ENCODE measurements at regions not wholly inside any gene's neighbourhood (a gene's known extent, or its start where the extent isn't known, plus 50 kb on each side); places are given as distances from the start of the nearest gene placed in this dataset.

DNA sequence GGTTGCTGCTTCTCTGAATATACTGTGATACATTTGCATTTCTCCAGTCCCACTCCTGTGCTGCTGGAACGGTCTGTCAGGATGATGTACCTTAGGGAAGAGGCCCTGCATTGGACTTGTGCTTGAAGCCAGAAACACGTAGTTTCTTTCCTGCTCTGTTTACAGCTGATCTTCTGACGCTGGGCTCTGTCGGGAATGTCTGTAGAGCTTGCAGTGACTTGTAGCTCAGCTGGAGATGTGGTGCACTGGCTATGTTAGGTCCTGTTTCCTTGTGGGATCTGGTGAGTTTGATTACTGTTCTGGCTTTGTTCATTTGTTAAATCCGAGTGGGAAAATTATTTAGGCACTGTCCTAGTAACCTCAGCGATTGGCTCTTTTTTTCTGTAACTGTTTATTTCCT lies 137.2 kb upstream of the WDR1 start:
- ChIA-PET CTCF (no interaction called here), POLR2A (ENCODE audit: unreplicated experiment) (no interaction called here)
- H3K9me1 ChIP-seq (ENCODE audit: insufficient read depth, low read length) = no peaks in the 10 kb centered on the region
- in situ Hi-C loops (cut with MboI; ENCODE audit: low sequenced_read_pairs) (no loop called here), intact Hi-C loops (cut with micrococcal nuclease) (no loop called here), dilution Hi-C loops (cut with HindIII; ENCODE audit: low sequenced_read_pairs, unreplicated experiment) (no loop called here)
- ATAC-seq (ENCODE audit: low read depth) (no peak), DNase-seq (no peak)
- no peak overlapping the region for H3K23ac ChIP-seq (ENCODE audit: low read depth, low read length)
- no peaks in the 10 kb centered on the region for H3K36me3 ChIP-seq (ENCODE audit: control insufficient read depth, insufficient read depth, low read length)
- no peak overlapping the region for H3K14ac ChIP-seq (replicated peaks; ENCODE audit: low read depth, low read length)
- no peak overlapping the region for H3K4me3 ChIP-seq (ENCODE audit: insufficient read depth, low read depth, low read length)
- no peak overlapping the region for H2BK5ac ChIP-seq (ENCODE audit: low read depth, low read length, poor library complexity, severe bottlenecking)
- no peaks in the 10 kb centered on the region for H3K27me3 ChIP-seq (ENCODE audit: control insufficient read depth, insufficient read depth, low read length)
- H3K4ac ChIP-seq (ENCODE audit: low read depth, low read length) = no peak overlapping the region
- H2AK5ac ChIP-seq (ENCODE audit: low read depth, low read length) = no peak overlapping the region
- no peak overlapping the region for H2AK9ac ChIP-seq (replicated peaks; ENCODE audit: low read depth, low read length, poor library complexity)
- WGBS, 2 experiments (ENCODE audit: extremely low coverage in 2 of 2, insufficient read length in 1 of 2) = 14% methylated on average over 3 of the region's 6 CpGs; no CpG with 5 or more reads in 1 of the 2 experiments
- H2AFZ ChIP-seq (replicated peaks; ENCODE audit: low read length, poor library complexity) = no peak overlapping the region
- TF ChIP-seq CTCF (conservative IDR thresholded peaks at IDR 0.05; ENCODE audit: low read depth, low read length) (no peak), MAFK (IDR thresholded peaks at IDR 0.05; ENCODE audit: low read depth, low read length) (no peak), MXI1 (IDR thresholded peaks at IDR 0.05; ENCODE audit: borderline replicate concordance, low read depth, low read length) (no peak), RCOR1 (IDR thresholded peaks at IDR 0.05; ENCODE audit: insufficient replicate concordance, low read length) (no peak), CHD1 (IDR thresholded peaks at IDR 0.05; ENCODE audit: low read depth, low read length) (no peak), SMC3 (IDR thresholded peaks at IDR 0.05; ENCODE audit: low read depth, low read length) (no peak), NFE2L2 (IDR thresholded peaks at IDR 0.05; ENCODE audit: low read depth, low read length) (no peak), MAZ (IDR thresholded peaks at IDR 0.05; ENCODE audit: borderline replicate concordance, low read depth, low read length) (no peak), CEBPB (IDR thresholded peaks at IDR 0.05; ENCODE audit: low read depth, low read length) (no peak), BHLHE40 (IDR thresholded peaks at IDR 0.05; ENCODE audit: low read depth, low read length) (no peak)
- TF ChIP-seq, protein P1, sequence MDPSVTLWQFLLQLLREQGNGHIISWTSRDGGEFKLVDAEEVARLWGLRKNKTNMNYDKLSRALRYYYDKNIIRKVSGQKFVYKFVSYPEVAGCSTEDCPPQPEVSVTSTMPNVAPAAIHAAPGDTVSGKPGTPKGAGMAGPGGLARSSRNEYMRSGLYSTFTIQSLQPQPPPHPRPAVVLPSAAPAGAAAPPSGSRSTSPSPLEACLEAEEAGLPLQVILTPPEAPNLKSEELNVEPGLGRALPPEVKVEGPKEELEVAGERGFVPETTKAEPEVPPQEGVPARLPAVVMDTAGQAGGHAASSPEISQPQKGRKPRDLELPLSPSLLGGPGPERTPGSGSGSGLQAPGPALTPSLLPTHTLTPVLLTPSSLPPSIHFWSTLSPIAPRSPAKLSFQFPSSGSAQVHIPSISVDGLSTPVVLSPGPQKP (IDR thresholded peaks at IDR 0.05; ENCODE audit: borderline replicate concordance, low read depth, low read length) = no peak
- H3K18ac ChIP-seq (ENCODE audit: low read depth, low read length) = no peak overlapping the region
- no peak overlapping the region for H3K56ac ChIP-seq (ENCODE audit: extremely low read depth, insufficient read depth, low read length)
- H4K20me1 ChIP-seq (ENCODE audit: insufficient read depth, low read length) = no peaks in the 10 kb centered on the region
- no peak overlapping the region for H4K5ac ChIP-seq (ENCODE audit: low read depth, low read length)
- BruUV-seq (replicated peaks) = no TSS peak
- H2BK15ac ChIP-seq (ENCODE audit: low read depth, low read length) = no peak overlapping the region
- H3K9ac ChIP-seq (ENCODE audit: low read depth, low read length) = no peak overlapping the region
- H3K27ac ChIP-seq (ENCODE audit: insufficient read depth, low read length) = no peak overlapping the region
- no peak overlapping the region for H4K91ac ChIP-seq (ENCODE audit: insufficient read depth, low read depth, low read length)
- H4K8ac ChIP-seq (ENCODE audit: low read depth in 2 of 2, low read length in 2 of 2) = no peak overlapping the region
- H2BK20ac ChIP-seq (ENCODE audit: low read depth, low read length) = no peak overlapping the region
- no peaks in the 10 kb centered on the region for H3K4me1 ChIP-seq (ENCODE audit: control insufficient read depth, insufficient read depth, low read length)
- H2BK120ac ChIP-seq (ENCODE audit: low read depth, low read length) = no peak overlapping the region
- H3K9me3 ChIP-seq (ENCODE audit: control insufficient read depth, insufficient read depth, low read length) = 0 out of 2 replicates have a peak, but pooled peaks cover 3% of the 10 kb centered on the region
- no peaks in the 10 kb centered on the region for H3K79me1 ChIP-seq (ENCODE audit: low read depth in 1 of 2, low read length in 2 of 2)
- H3K4me2 ChIP-seq (ENCODE audit: low read depth, low read length) = no peak overlapping the region
